ENCODE measurements at regions not wholly inside any gene's neighbourhood (a gene's known extent, or its start where the extent isn't known, plus 50 kb on each side); places are given as distances from the start of the nearest gene placed in this dataset.

- TF ChIP-seq POLR2A (IDR thresholded peaks at IDR 0.05): no peak
- TF ChIP-seq, protein P1, sequence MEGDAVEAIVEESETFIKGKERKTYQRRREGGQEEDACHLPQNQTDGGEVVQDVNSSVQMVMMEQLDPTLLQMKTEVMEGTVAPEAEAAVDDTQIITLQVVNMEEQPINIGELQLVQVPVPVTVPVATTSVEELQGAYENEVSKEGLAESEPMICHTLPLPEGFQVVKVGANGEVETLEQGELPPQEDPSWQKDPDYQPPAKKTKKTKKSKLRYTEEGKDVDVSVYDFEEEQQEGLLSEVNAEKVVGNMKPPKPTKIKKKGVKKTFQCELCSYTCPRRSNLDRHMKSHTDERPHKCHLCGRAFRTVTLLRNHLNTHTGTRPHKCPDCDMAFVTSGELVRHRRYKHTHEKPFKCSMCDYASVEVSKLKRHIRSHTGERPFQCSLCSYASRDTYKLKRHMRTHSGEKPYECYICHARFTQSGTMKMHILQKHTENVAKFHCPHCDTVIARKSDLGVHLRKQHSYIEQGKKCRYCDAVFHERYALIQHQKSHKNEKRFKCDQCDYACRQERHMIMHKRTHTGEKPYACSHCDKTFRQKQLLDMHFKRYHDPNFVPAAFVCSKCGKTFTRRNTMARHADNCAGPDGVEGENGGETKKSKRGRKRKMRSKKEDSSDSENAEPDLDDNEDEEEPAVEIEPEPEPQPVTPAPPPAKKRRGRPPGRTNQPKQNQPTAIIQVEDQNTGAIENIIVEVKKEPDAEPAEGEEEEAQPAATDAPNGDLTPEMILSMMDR (IDR thresholded peaks at IDR 0.05): no peak
Measured at GRCh38 chrX:110944311-110944750, 148.7 kb upstream of the CHRDL1 start.

Data from prostate gland (tissue), 2 donors.